HepG2 (cell line): ENCODE measurements at regions not wholly inside any gene's neighbourhood (a gene's known extent, or its start where the extent isn't known, plus 50 kb on each side); places are given as distances from the start of the nearest gene placed in this dataset.

Experiments used
- ATAC-seq: fragments of 200-7000 bp; cut with Tn5 transposase; 3 replicates; pipeline ENCODE4 v1.9.1; 2020; ENCODE audit warnings: mild to moderate bottlenecking, moderate library complexity
- BruUV-seq: library from RNA; stranded (reverse); fragments of 400-500 nt; replicated peaks from 2 replicates; lab custom pipeline; 2021; lab: Mats Ljungman, UMichigan
- CTCF ChIA-PET: fragments of 300-600 bp; formaldehyde crosslinking; extraction: SDS; loops from one replicate; lab custom pipeline; 2021; ENCODE audit warnings: low total read pairs, inconsistent platforms, low intra/inter-chr PET ratio; lab: Yijun Ruan, JAX
- POLR2A ChIA-PET: fragments of 350-600 bp; sonication (Branson Sonifier 250); formaldehyde crosslinking; loops from one replicate; lab custom pipeline; 2020; ENCODE audit warnings: antibody characterized with exemption, inconsistent platforms; lab: Yijun Ruan, JAX
- DNase-seq: peaks from one replicate; pipeline ENCODE4 v3.0.0-alpha.2; 2015; ENCODE audit warnings: low spot score
- FAIRE-seq: peaks from 3 replicates; lab custom pipeline; 2011; peaks lifted over from hg19 to GRCh38; lab: Jason Lieb, UNC
- H2AFZ ChIP-seq: one replicate; pipeline ENCODE4 v1.6.1; 2011; ENCODE audit warnings: low read length, inconsistent platforms
- H3K27ac ChIP-seq: fragments of 300-600 bp; 3 replicates; pipeline ENCODE4 v1.8.0; 2011; ENCODE audit warnings: mixed run types, mild to moderate bottlenecking, mixed read lengths, low read length, inconsistent platforms; ENCODE audit not compliant: insufficient read depth; ENCODE audit errors: extremely low read length
- H3K27me3 ChIP-seq, 2 experiments: fragments of 200-600 bp in 1 of 2; 2 replicates in 1 of 2; 3 replicates in 1 of 2; pipeline versions ENCODE4 v1.6.0 to v1.8.0; 2011; ENCODE audit warnings: low read length in 2 of 2, mild to moderate bottlenecking in 2 of 2, moderate library complexity in 2 of 2, inconsistent platforms in 1 of 2; ENCODE audit not compliant: insufficient read depth in 2 of 2, control insufficient read depth in 1 of 2
- H3K36me3 ChIP-seq, 2 experiments: fragments of 200-600 bp in 1 of 2; replicated peaks in 1 of 2; 2 replicates in 1 of 2; 3 replicates in 1 of 2; pipeline versions ENCODE4 v1.5.1 to v1.8.0; 2011; ENCODE audit warnings: low read length in 2 of 2, inconsistent platforms in 1 of 2; ENCODE audit not compliant: insufficient read depth in 2 of 2, control insufficient read depth in 1 of 2
- H3K4me1 ChIP-seq: 2 replicates; pipeline ENCODE4 v1.5.1; 2012; ENCODE audit warnings: low read length, inconsistent platforms; ENCODE audit not compliant: insufficient read depth
- H3K4me2 ChIP-seq: 2 replicates; pipeline ENCODE4 v1.6.0; 2011; ENCODE audit warnings: low read depth, low read length, inconsistent platforms
- H3K4me3 ChIP-seq, 3 experiments: fragments of 200-600 bp in 1 of 3; sonication (generic), shearing (Covaris generic) in 1 of 3; replicated peaks in 1 of 3; 2 replicates each; pipeline ENCODE4 v1.5.1; 2011 to 2016; ENCODE audit warnings: low read length in 3 of 3, inconsistent platforms in 2 of 3, low read depth in 2 of 3, mild to moderate bottlenecking in 2 of 3, control low read depth in 1 of 3, mixed read lengths in 1 of 3; ENCODE audit not compliant: insufficient read depth in 1 of 3
- H3K79me2 ChIP-seq: one replicate; pipeline ENCODE4 v1.6.1; 2011; ENCODE audit warnings: low read length, inconsistent platforms; ENCODE audit not compliant: insufficient read depth
- H3K9ac ChIP-seq: 2 replicates; pipeline ENCODE4 v1.6.0; 2011; ENCODE audit warnings: mild to moderate bottlenecking, low read depth, low read length, inconsistent platforms; ENCODE audit not compliant: insufficient read depth
- H3K9me3 ChIP-seq: 2 replicates; pipeline ENCODE4 v1.5.1; 2012; ENCODE audit warnings: mild to moderate bottlenecking, low read length
- H4K20me1 ChIP-seq: 2 replicates; pipeline ENCODE4 v1.6.0; 2011; ENCODE audit warnings: inconsistent platforms, mild to moderate bottlenecking, low read length, moderate library complexity; ENCODE audit not compliant: insufficient read depth
- ELK4 ChIP-seq: sonication (generic); formaldehyde crosslinking; IDR thresholded peaks from 2 replicates; pipeline ENCODE4 v1.9.0; 2021; ENCODE audit warnings: missing genetic modification reagents, borderline replicate concordance
- FOXM1 ChIP-seq: sonication (generic); formaldehyde crosslinking; IDR thresholded peaks from 2 replicates; pipeline ENCODE4 v1.5.0; 2020; ENCODE audit warnings: missing genetic modification reagents
- FUBP1 ChIP-seq: sonication (generic); formaldehyde crosslinking; IDR thresholded peaks from 2 replicates; pipeline ENCODE4 v1.5.1; 2020; ENCODE audit warnings: missing genetic modification reagents, mild to moderate bottlenecking, borderline replicate concordance
- MXD3 ChIP-seq: IDR thresholded peaks from 2 replicates; pipeline ENCODE4 v1.6.1; 2016; ENCODE audit warnings: mild to moderate bottlenecking, missing biosample characterization, missing genetic modification reagents
- MYNN ChIP-seq: sonication (generic); formaldehyde crosslinking; IDR thresholded peaks from 2 replicates; pipeline ENCODE4 v1.4.0; 2020; ENCODE audit warnings: mild to moderate bottlenecking, low read depth, missing genetic modification reagents
- RXRA ChIP-seq: sonication (generic); formaldehyde crosslinking; IDR thresholded peaks from 2 replicates; pipeline ENCODE4 v1.5.1; 2020; ENCODE audit warnings: missing genetic modification reagents
- SETDB1 ChIP-seq: sonication (generic); formaldehyde crosslinking; IDR thresholded peaks from 2 replicates; pipeline ENCODE4 v1.5.1; 2020; ENCODE audit warnings: missing genetic modification reagents, mild to moderate bottlenecking, borderline replicate concordance
- SMARCE1 ChIP-seq: fragments of 450-650 bp; IDR thresholded peaks from 2 replicates; pipeline ENCODE4 v1.6.1; 2017; ENCODE audit warnings: borderline replicate concordance
- TFAP4 ChIP-seq: sonication (generic); IDR thresholded peaks from 2 replicates; pipeline ENCODE4 v1.6.1; 2016; ENCODE audit warnings: low read depth, borderline replicate concordance
- ZBTB34 ChIP-seq: sonication (generic); formaldehyde crosslinking; IDR thresholded peaks from 2 replicates; pipeline ENCODE4 v1.8.0; 2022; ENCODE audit warnings: mild to moderate bottlenecking, missing genetic modification reagents
- ZMYM3 ChIP-seq: sonication (generic); formaldehyde crosslinking; IDR thresholded peaks from 2 replicates; pipeline ENCODE4 v1.5.1; 2020; ENCODE audit warnings: mild to moderate bottlenecking, missing genetic modification reagents
- ZNF576 ChIP-seq: sonication (generic); formaldehyde crosslinking; IDR thresholded peaks from 2 replicates; pipeline ENCODE4 v1.4.0; 2020; ENCODE audit warnings: mild to moderate bottlenecking, missing genetic modification reagents
- ZSCAN20 ChIP-seq: sonication (generic); formaldehyde crosslinking; IDR thresholded peaks from 2 replicates; pipeline ENCODE4 v1.4.0; 2020; ENCODE audit warnings: missing genetic modification reagents, mild to moderate bottlenecking, borderline replicate concordance
- WGBS: methylation state at CpG from one replicate; pipeline ENCODE4 v1.1.6; 2017; ENCODE audit warnings: low lambda C conversion rate; 5-methylcytosine and 5-hydroxymethylcytosine counted together
- in situ Hi-C: cut with HindIII; loops from 2 replicates; pipeline ENCODE4 v1.10.0; 2017; ENCODE audit warnings: low pct_unique_long_range_greater_than_20kb; ENCODE audit not compliant: extremely low pct_ligation_motif_present
- intact Hi-C: fragments of 100-400 bp; cut with micrococcal nuclease; formaldehyde crosslinking; loops from one replicate; pipeline ENCODE4 v1.10.0; 2022; ENCODE audit not compliant: unreplicated experiment

GRCh38 chr4:134546279-134546678 is 344.7 kb upstream of the PABPC4L start:
- no peaks in the 10 kb centered on the region for H3K4me1 ChIP-seq
- TF ChIP-seq SETDB1 (CRISPR knock-in tag) = no peak
- no peak for TF ChIP-seq ZSCAN20 (CRISPR knock-in tag)
- TF ChIP-seq ELK4 (CRISPR knock-in tag) = no peak
- no peak for TF ChIP-seq ZMYM3 (CRISPR knock-in tag)
- TF ChIP-seq FUBP1 (CRISPR knock-in tag) = no peak
- CTCF ChIA-PET = no interaction called here
- H3K79me2 ChIP-seq = no peaks in the 10 kb centered on the region
- ATAC-seq (no peak), DNase-seq (no peak), FAIRE-seq (no peak)
- H3K27ac ChIP-seq = no peak overlapping the region
- no peak overlapping the region for H3K9ac ChIP-seq
- H3K9me3 ChIP-seq = no peaks in the 10 kb centered on the region
- no peak overlapping the region for H2AFZ ChIP-seq
- intact Hi-C loops (no loop called here), in situ Hi-C loops (no loop called here)
- H3K27me3 ChIP-seq = no peaks in the 10 kb centered on the region
- WGBS = 26% methylated on average over 8 of the region's 15 CpGs
- POLR2A ChIA-PET = no interaction called here
- BruUV-seq = no TSS peak
- H3K4me3 ChIP-seq = no peak overlapping the region
- H3K4me2 ChIP-seq = no peak overlapping the region
- no peaks in the 10 kb centered on the region for H3K36me3 ChIP-seq
- no peaks in the 10 kb centered on the region for H4K20me1 ChIP-seq

- ChIA-PET POLR2A (no interaction called here), CTCF (no interaction called here)
- WGBS = 9% methylated on average over 2 of the region's 2 CpGs
- no peak overlapping the region for H3K27ac ChIP-seq
- DNase-seq = no peak
- BruUV-seq = no TSS peak
- no peak overlapping the region for H2AFZ ChIP-seq
- in situ Hi-C loops (no loop called here), intact Hi-C loops (no loop called here)
- FAIRE-seq = no peak
- H3K4me1 ChIP-seq = no peaks in the 10 kb centered on the region
- H3K36me3 ChIP-seq = no peaks in the 10 kb centered on the region
- no peaks in the 10 kb centered on the region for H3K27me3 ChIP-seq
- H4K20me1 ChIP-seq = no peaks in the 10 kb centered on the region
- no peak overlapping the region for H3K4me3 ChIP-seq
- no peaks in the 10 kb centered on the region for H3K9me3 ChIP-seq
- no peaks in the 10 kb centered on the region for H3K79me2 ChIP-seq
- no peak for ATAC-seq
- H3K9ac ChIP-seq = no peak overlapping the region
- H3K4me2 ChIP-seq = no peak overlapping the region
- TF ChIP-seq FOXM1 (no peak), RXRA (CRISPR knock-in tag) (no peak), MXD3 (CRISPR knock-in tag) (no peak), ZNF576 (no peak), SMARCE1 (no peak), MYNN (CRISPR knock-in tag) (no peak), ZBTB34 (CRISPR knock-in tag) (no peak), TFAP4 (no peak)
Measured at GRCh38 chr4:134544303-134544770, 342.7 kb upstream of the PABPC4L start.
